ENCODE measurements at regions not wholly inside any gene's neighbourhood (a gene's known extent, or its start where the extent isn't known, plus 50 kb on each side); places are given as distances from the start of the nearest gene placed in this dataset.

DNA sequence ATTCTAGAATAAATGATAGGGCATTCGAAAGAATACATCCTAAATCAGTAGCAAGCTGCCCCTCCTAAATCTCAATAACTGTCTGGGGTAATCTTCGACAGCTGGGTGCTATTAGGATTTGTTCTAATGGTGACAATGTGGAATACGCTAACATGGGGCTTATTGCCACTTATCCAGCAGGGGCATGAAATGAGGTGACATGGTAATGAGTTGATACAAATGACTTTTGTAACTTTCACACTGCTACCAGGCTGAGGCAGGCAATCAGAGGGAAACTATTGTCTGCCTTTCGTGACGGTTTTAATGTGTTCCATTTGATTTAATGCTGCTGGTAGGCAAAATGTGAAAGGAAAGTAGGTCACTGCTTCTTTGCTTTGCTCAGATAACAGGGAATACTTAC lies 1047.4 kb upstream of the PABPC4L start:
- Histone ChIP-seq H3K36me3 (ENCODE audit: low read length) (no peaks in the 10 kb centered on the region), H3K79me2 (ENCODE audit: insufficient read depth, low read length) (no peaks in the 10 kb centered on the region), H3K9me2 (replicated peaks; ENCODE audit: insufficient read depth, low read length) (no peaks in the 10 kb centered on the region), H3K4me2 (ENCODE audit: low read depth, low read length, poor library complexity, severe bottlenecking) (no peak overlapping the region), H3K27ac (ENCODE audit: low read depth, low read length) (no peak overlapping the region), H3K9ac (ENCODE audit: low read length) (no peak overlapping the region), H3F3A (ENCODE audit: insufficient read depth) (no peaks in the 10 kb centered on the region), H2AFZ (ENCODE audit: low read depth, low read length, severe bottlenecking) (peak overlapping the region; percentile 48), H3K4me3 (ENCODE audit: insufficient read depth, low read length, poor library complexity, severe bottlenecking) (no peak overlapping the region), H3K27me3 (ENCODE audit: low read length) (no peaks in the 10 kb centered on the region), H4K20me1 (ENCODE audit: low read depth, low read length) (no peaks in the 10 kb centered on the region), H3K9me3 (ENCODE audit: insufficient read depth, low read length) (no peaks in the 10 kb centered on the region)
- no peak for TF ChIP-seq CTCF (IDR thresholded peaks at IDR 0.05; ENCODE audit: insufficient read depth, low read length, poor library complexity, severe bottlenecking)
- TF ChIP-seq EZH2phosphoT487 (conservative IDR thresholded peaks at IDR 0.05; ENCODE audit: low read length): no peak

DNA sequence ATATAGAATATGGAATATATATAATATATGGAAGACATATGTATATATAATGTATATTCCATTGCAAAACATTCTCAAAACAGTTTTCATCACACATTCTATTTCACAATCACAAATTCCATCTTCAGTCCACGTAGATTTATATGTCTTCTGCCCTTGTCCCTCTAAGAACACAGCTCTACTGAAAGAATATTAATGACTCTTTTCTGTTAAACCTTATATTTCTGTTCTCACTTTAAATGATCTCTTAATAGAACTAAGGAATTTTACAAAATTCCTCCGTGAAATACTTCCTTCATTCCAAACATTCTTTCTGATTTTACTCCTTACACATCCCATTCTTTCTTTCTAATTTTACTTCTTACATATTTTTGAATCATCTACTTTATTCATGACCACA lies 1043.1 kb upstream of the PABPC4L start:
- no peaks in the 10 kb centered on the region for H3K9me3 ChIP-seq (ENCODE audit: insufficient read depth, low read length)
- no peak for TF ChIP-seq EZH2phosphoT487 (conservative IDR thresholded peaks at IDR 0.05; ENCODE audit: low read length)
- no peak for TF ChIP-seq CTCF (IDR thresholded peaks at IDR 0.05; ENCODE audit: insufficient read depth, low read length, poor library complexity, severe bottlenecking)
- H3K4me2 ChIP-seq (ENCODE audit: low read depth, low read length, poor library complexity, severe bottlenecking): no peak overlapping the region
- no peaks in the 10 kb centered on the region for H3K36me3 ChIP-seq (ENCODE audit: low read length)
- no peak overlapping the region for H2AFZ ChIP-seq (ENCODE audit: low read depth, low read length, severe bottlenecking)
- H3K4me3 ChIP-seq (ENCODE audit: insufficient read depth, low read length, poor library complexity, severe bottlenecking): no peak overlapping the region
- H3K9ac ChIP-seq (ENCODE audit: low read length): no peak overlapping the region
- no peaks in the 10 kb centered on the region for H3F3A ChIP-seq (ENCODE audit: insufficient read depth)
- no peaks in the 10 kb centered on the region for H4K20me1 ChIP-seq (ENCODE audit: low read depth, low read length)
- H3K27me3 ChIP-seq (ENCODE audit: low read length): no peaks in the 10 kb centered on the region
- H3K27ac ChIP-seq (ENCODE audit: low read depth, low read length): no peak overlapping the region
- H3K79me2 ChIP-seq (ENCODE audit: insufficient read depth, low read length): no peaks in the 10 kb centered on the region
- H3K9me2 ChIP-seq (replicated peaks; ENCODE audit: insufficient read depth, low read length): no peaks in the 10 kb centered on the region

GRCh38 chr4:135244056-135244455 lies 1042.5 kb upstream of the PABPC4L start:
- H3K27ac ChIP-seq (ENCODE audit: low read depth, low read length): no peak overlapping the region
- TF ChIP-seq EZH2phosphoT487 (conservative IDR thresholded peaks at IDR 0.05; ENCODE audit: low read length) (no peak), CTCF (IDR thresholded peaks at IDR 0.05; ENCODE audit: insufficient read depth, low read length, poor library complexity, severe bottlenecking) (no peak)
- no peaks in the 10 kb centered on the region for H3K79me2 ChIP-seq (ENCODE audit: insufficient read depth, low read length)
- no peaks in the 10 kb centered on the region for H3F3A ChIP-seq (ENCODE audit: insufficient read depth)
- H4K20me1 ChIP-seq (ENCODE audit: low read depth, low read length): no peaks in the 10 kb centered on the region
- no peaks in the 10 kb centered on the region for H3K27me3 ChIP-seq (ENCODE audit: low read length)
- H3K4me3 ChIP-seq (ENCODE audit: insufficient read depth, low read length, poor library complexity, severe bottlenecking): no peak overlapping the region
- H3K36me3 ChIP-seq (ENCODE audit: low read length): no peaks in the 10 kb centered on the region
- H3K9ac ChIP-seq (ENCODE audit: low read length): no peak overlapping the region
- no peak overlapping the region for H3K4me2 ChIP-seq (ENCODE audit: low read depth, low read length, poor library complexity, severe bottlenecking)
- H3K9me2 ChIP-seq (replicated peaks; ENCODE audit: insufficient read depth, low read length): no peaks in the 10 kb centered on the region
- no peak overlapping the region for H2AFZ ChIP-seq (ENCODE audit: low read depth, low read length, severe bottlenecking)
- no peaks in the 10 kb centered on the region for H3K9me3 ChIP-seq (ENCODE audit: insufficient read depth, low read length)

DNA sequence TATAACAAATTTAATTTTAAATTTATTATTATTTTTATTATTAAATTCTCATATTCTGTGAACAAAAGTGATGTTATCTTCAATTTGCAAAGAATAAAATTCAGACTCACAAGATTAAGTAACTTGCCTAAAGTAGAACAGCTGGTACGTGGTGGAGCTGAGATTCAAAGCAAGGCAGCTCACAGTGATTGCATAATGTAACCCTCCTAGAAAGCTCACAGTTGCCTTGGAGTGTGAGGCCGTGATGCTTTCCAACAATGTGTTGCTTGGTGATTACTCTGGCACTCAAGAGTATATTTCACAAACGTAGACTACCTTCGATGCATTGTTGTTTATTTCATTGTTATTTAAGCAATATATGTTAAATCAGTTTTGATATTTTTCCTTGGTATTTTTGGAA lies 1039.2 kb upstream of the PABPC4L start:
- TF ChIP-seq CTCF (IDR thresholded peaks at IDR 0.05; ENCODE audit: insufficient read depth, low read length, poor library complexity, severe bottlenecking) (no peak), EZH2phosphoT487 (conservative IDR thresholded peaks at IDR 0.05; ENCODE audit: low read length) (no peak)
- Histone ChIP-seq H3K36me3 (ENCODE audit: low read length) (no peaks in the 10 kb centered on the region), H3K9ac (ENCODE audit: low read length) (no peak overlapping the region)

More for the DNA sequence above, 1039.2 kb upstream of the PABPC4L start:
- no peaks in the 10 kb centered on the region for H4K20me1 ChIP-seq (ENCODE audit: low read depth, low read length)
- no peak overlapping the region for H2AFZ ChIP-seq (ENCODE audit: low read depth, low read length, severe bottlenecking)
- H3K27me3 ChIP-seq (ENCODE audit: low read length): no peaks in the 10 kb centered on the region
- H3F3A ChIP-seq (ENCODE audit: insufficient read depth): no peaks in the 10 kb centered on the region
- H3K9me3 ChIP-seq (ENCODE audit: insufficient read depth, low read length): no peaks in the 10 kb centered on the region
- H3K4me3 ChIP-seq (ENCODE audit: insufficient read depth, low read length, poor library complexity, severe bottlenecking): no peak overlapping the region
- H3K4me2 ChIP-seq (ENCODE audit: low read depth, low read length, poor library complexity, severe bottlenecking): no peak overlapping the region
- H3K79me2 ChIP-seq (ENCODE audit: insufficient read depth, low read length): no peaks in the 10 kb centered on the region
- H3K9me2 ChIP-seq (replicated peaks; ENCODE audit: insufficient read depth, low read length): no peaks in the 10 kb centered on the region
- H3K27ac ChIP-seq (ENCODE audit: low read depth, low read length): no peak overlapping the region

Data from SU-DHL-6 (cell line).